COLO668 (cell line): ENCODE measurements at regions not wholly inside any gene's neighbourhood (a gene's known extent, or its start where the extent isn't known, plus 50 kb on each side); places are given as distances from the start of the nearest gene placed in this dataset.

Experiments
- DNase-seq: peaks from one replicate; lab custom pipeline; 2025; ENCODE audit not compliant: unreplicated experiment; lab: John Stamatoyannopoulos, UW

DNA sequence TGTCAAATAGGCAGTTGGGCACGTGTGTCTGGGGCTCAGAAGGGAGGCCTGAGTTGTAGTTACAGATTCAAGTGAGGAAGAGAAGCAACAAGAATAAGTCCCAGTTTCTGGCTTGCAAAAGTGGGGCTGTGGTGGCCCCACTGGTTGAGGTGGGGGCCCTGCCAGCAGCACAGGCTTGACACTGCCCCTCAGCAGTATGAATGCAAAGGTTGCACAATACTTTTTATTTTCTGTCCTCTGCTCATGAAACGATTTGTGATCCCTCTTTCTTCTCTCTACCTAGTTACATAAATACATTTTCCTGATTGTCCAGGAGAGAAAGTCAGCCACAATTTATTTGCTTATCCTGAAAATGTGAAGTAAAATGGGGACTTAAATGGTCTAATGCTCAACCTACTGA lies 577.8 kb downstream of the AACS start:
- DNase-seq, result no peak

DNA sequence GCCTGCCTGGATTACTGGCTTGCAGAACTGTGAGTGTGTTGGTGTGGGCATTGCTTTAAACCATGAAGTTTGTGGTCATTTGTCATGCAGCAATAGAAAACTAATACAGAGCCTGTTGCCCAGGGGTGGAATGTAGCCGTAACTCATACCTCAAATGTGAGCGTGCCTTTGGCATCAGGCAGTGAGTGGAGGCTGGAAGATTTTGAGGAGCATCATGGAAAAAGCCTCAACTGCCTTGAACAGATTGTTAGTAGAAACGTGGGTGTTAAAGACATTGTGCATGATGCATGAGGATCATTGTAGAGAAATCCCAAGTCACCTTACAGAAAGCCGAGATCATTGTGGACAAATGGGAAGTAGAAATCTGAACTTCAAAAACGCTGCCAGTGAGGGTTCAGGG lies 580.5 kb downstream of the AACS start:
- DNase-seq, result no peak

DNA sequence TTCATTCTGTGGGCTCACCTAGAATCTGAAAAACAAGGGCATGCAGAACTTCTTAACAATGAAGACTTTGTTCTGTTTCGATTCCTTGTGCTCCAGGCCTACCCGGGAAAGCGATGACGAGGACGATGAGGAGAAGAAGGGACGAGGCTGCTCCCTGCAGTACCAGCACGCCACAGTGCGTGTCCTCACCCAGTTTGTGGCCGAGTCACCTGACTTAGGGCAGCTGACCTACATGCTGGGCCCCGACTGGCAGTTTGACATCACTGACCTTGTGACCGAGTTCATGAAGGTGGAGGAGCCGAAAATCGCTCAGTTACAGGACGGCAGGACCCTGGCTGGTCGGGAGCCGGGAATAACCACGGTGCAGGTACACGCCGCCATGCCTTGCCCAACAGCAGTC lies 585.4 kb downstream of the AACS start:
- DNase-seq, result no peak

DNA sequence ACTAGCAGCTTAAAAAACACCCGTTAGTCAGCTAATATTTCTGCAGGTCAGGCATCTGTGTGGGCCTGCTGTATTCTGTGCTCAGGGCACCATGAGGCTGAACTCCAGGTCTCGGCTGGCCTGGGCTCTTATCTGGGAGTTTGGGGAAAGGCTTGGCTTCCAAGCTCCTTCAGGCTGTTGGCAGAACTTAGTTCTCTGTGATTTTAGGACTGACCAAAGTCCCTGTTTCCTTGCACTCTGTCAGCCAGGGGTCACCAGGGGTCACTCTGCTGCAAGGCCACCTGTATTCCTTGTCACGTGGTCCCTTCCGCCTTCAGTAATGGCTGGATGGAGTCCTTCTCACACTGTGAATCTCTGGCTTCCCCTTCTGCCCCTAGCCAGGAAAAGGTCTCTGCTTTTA lies 586.4 kb downstream of the AACS start:
- no peak for DNase-seq

DNA sequence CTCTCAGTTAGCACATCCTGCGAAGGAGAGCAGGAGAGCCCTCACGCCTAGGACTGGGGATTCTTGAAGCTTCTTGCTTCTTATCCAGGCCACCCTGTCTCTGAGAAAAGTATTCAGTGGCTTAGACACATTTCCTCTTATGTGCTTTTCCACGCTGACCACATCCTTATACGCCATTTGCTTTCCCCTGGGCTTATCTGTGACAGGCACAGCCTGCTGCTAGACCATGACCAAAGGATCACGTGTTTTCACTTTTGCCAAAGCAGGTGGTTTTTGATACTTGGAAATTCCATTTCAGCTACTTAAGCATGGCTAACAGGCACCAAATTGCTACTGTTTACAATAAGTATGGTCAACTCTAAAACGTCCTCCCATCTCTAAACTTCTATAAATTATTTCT lies 587.4 kb downstream of the AACS start:
- DNase-seq, result no peak

DNA sequence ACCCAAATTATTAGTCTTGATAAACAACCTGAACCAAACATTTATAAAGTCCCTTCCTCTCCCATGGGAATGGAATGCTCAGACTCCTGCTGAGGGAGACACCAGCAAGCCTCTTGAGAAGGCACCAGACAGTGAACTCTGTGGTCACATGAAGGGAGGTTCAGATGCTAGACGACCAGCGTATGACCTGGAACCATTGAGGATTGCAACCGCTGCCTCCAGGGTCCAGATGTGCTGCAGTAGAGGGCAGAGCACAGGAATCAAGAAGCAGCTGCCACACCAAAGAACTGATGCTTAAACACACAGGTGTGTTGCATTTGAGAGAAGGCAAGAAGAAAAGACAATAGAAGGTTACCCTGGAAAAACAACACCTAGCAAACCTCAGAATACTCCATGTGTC lies 592.4 kb downstream of the AACS start:
- DNase-seq, result no peak

DNA sequence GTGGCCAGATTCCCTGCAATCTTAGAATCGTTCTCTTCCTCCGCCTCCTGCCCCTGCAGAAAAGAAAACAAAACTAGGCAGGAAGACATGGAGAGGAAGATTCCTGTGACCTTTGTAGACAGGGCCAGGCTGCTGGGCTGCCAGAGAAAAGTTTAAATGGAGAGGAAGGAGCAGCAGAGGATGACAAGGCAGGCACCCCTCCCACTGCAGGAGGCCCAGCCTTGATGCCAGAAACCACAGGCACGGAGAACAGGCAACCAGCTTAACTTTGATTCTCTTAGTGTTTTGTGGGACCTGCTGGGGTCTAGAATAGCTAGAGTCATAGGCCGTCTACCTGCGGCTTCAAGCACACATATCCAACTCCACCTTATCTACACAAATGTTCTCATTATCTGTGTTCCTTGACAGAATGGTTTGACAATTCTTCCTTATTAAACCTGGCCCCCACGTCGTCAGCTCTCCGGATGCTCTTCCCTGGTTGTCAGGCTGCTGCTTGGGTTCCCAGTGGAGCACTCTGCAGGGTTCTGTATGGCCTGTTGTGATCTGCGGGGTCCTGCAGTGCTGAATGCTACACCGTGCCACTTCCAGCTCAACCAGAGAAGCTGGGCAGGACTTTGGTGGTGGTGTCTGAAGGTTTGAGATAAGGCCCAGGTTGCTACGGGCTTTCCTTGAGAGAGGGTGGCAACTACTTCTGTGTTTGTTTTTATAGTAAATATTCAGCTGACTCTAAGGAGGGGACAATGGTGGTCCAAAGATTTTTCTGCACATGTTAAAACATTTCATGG lies 609.5 kb downstream of the AACS start:
- no peak for DNase-seq

DNA sequence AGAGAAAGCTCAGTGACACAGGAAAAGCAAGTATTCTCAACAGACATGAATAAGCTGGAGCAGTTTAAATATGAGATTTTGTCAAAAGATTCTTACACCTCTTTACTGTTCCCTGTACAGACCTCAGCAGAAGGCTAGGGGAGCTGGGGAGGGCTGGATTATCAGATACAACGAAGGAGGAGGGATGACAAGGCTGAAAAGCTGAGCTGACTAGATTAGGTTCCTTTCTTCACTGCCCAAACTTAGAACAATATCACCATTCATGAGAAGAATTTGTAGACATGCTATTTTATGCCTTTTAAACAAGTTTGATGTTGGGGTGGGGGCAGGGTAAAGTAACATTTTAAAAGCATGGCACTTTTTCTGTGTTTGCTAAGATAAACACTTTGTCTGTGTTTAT lies 611.1 kb downstream of the AACS start:
- no peak for DNase-seq

DNA sequence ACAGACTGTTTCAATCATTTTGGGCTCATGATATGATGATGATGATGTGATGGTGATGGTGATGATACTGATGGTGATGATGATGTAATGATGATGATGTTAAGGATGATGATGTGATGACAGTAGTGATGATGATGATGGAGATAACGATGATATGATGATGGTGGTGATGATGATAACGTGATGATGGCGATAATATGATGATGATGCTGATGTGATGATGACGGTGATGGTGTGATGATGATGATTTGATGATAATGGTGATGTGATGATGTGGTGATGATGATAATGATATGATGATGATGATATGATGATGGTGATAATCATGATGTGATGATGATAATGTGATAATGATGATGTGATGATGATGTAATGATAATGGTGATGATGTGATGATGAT lies 612.6 kb downstream of the AACS start:
- no peak for DNase-seq

DNA sequence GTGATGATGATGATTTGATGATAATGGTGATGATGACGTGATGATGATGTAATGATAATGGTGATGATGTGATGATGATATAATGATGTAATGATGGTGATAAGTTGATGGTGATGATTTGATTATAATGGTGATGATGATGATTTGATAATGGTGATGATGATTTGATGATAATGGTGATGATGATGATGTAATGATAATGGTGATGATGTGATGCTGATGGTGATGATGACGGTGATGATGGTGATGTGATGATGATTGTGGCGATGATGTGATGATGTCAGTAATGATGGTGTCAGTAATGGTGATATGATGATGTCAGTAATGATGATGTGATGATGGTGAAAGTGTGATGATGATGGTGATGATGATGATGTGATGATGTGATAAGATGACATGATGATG lies 613.4 kb downstream of the AACS start:
- DNase-seq, result no peak

DNA sequence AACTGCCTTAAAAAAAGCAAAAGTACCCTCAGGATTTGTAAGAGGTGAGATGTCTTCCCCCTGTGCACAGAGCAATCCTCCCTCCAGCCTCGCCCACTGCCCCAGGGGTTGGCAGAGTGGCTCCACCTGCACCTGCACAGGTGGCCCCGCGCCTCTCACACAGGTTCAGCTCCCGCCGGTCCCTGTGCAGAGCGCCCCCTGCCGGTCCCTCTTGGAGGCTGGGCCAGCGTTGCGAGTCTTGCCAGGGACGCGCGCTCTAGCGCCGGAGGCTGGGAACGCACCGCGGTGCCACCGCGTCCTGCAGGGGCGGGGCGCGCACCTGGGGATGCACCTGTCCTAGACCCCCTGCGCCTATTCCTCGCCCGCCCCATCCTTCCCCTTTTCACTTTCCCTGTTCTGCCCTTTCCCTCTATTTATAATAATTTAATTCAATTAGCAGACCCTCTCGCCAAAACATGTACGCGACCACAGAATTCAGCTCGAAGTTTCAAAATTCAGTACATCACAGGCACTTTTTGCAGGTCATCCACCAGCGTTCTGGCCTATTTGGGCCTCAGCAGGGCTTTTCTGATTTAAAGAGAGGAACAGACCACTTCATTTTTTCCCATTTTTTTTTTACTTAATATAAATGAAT lies 618.6 kb downstream of the AACS start:
- DNase-seq, result peak; percentile 56

DNA sequence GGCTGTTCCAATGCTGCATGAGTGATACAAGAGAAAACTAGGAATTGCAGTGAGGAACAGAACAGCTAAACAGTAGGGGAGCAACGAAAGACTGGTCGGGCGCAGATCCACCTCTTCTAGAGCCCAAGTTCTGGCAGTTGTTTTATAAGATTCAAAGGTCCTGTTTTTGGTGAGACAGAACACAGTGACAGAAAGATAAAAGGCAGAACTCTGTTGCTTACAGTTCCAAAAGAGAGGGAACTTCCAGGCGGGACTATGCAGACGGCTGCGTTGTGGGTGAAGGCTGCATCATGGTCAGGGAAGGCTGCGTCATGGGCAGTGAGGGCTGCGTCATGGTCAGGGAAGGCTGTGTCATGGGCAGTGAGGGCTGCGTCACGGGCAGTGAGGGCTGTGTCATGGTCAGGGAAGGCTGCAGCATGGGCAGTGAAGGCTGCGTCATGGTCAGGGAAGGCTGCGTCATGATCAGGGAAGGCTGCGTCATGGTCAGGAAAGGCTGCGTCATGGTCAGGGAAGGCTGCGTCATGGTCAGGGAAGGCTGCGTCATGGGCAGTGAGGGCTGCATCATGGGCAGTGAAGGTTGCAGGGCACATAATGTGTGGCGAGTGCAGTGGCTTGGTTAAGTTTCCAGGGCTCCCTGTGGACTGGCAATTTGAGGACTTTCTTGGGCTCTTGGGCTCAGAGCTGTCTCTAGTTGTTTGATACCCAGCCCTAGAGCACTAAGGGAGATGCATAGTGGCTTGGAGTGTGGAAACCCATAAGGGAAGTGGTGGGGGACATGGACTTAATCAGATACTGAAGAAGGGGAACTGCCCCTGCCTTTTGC lies 619.9 kb downstream of the AACS start:
- DNase-seq, result no peak

DNA sequence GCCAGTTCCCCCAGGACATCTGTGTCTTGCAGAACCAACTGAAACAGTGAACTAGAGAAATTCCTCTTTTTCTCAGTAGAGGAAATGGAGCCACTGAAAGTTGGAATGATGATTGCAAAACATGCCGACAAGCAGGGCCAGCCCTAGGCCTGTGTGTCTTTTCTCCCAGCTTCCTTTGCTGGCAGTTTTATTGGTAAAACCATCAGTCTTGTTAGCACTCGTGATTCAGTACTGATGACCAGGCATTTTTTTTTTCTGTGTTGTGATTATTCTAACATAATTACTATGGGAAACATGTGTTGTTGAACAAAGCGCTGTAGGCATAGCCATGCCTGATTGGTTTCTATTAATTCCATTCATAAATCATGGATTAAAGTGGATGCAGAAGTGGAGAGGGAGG lies 620.7 kb downstream of the AACS start:
- no peak for DNase-seq

DNA sequence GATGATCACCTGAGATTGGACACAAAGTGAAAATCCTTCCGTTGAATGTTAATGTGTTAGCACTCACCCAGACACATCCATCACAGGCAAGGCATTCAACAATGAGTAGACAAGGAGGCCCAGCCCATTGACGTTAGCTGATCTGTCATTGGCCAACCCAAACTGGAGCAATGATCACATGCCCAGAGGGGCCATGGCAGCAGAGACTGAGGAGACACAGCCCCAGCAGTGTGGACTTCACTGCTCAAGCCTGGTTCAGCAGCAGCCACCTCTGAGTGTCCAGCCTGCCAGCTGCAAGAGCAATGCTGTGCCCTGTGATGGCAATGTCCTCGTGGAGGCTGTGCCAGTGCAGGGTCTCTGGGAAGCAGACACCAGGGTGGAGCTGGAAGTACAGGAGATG lies 622.2 kb downstream of the AACS start:
- no peak for DNase-seq

DNA sequence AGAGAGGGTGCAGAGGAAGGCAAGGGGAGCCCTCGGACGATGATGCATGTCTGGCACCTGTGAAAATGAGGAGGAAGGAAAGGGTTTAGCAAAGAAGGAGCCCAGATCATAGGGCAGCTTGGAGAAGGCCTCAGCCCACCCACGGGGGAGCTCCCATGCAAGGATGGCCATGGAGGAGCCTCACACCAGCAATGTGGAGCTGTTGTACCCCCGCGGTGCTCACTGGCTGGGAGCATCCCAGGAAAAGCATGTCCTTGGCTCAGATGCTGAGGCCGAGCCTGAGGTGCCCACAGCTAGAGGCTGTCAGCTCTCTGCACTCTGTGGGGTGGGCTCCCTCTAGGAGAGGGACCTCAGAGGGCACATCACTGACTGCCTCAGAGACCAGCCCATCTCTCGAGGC lies 622.6 kb downstream of the AACS start:
- no peak for DNase-seq

DNA sequence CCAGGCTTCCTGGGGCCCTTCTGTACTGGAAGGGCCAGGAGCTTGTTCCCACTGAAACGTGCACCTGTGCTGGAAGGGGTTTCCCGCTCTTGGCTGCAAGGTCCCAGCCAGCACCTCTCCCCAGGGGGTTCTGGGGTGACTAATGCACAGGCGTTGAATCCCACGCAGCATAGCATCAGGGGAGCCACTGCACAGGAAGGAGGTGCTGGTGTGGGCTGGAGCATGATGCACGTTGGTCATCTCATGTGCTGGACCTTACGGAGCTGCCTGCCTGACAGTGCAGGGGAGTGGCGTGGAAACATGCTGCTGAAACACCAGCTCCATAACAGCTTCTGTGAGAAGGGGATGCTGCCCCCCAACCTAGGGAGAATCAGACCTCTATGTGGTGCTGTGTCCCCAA lies 623.0 kb downstream of the AACS start:
- no peak for DNase-seq

DNA sequence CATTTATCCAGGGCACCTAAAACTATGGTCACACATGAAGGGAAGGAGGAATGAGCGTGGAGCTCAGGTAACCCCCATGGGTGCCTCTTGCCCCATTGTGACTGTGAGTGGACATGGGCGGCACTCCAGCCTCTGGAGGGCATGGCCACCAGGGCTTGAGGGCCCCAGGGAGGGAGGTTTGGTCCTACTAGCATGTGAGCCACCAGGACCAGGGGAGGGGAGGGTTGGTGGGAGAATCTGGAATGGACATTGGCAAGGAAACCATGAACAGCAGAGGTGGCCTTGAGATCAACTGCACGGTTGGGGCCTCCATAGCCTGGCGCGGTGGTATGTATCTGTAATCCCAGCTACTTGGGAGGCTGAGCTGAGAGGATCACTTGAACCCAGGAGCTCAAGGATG lies 623.6 kb downstream of the AACS start:
- no peak for DNase-seq

DNA sequence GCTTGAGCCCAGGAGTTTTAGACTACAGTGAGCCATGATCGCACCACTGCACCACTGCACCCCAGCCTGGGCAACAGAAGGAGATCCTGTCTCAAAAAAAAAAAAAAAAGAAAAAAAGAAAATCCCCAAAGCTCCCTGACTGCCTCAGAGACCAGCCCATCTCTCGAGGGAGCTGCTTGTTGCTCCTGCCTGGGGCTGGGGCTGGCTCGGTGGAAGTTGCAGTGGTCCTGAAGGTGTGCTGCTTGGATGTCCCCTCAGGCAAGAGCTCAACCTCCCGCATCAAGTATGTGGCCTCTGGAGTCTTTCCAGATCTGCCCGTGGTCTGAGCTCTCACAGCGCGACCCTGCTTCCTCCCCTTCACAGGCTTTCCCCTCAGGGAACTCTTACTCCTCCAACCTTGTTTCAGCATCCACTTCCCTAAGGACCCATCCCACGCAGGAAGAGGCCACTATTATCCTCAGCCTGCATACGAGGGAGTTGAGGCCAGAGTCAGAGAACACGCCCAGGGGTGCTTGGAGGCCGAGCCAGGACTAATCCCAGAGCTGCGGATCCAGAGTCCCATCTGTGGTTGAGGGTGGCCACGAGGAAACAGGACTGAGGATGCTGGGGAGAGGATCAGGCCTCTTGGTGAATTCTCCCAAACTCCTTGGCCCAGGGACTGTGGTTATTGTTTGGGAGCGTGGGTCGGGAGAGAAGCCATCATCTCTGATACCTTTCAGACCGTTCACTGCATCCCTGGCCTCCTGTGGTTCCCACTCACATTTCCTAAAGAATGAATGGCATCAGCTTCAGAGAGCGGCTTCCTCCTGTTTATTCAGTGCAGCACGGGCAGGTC lies 624.6 kb downstream of the AACS start:
- no peak for DNase-seq

DNA sequence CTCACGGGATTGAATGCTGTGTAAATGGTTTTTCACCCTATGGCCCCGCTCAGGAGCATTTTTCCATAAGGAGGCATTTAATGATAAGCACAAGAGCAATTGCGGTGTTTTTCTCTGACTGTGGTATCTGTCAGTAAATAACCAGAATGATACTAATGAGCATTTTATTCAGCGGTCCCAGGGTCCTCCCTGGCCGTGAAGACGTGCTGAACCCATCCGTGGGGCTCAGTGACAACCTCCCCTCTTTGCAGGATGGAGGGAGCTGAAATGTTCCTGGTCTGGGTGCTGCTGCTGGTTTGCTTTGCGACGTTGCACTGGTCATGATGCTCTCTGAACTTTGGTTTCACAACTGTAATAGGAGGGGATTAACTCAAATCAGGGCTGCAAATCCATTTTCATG lies 625.6 kb downstream of the AACS start:
- DNase-seq, result no peak

DNA sequence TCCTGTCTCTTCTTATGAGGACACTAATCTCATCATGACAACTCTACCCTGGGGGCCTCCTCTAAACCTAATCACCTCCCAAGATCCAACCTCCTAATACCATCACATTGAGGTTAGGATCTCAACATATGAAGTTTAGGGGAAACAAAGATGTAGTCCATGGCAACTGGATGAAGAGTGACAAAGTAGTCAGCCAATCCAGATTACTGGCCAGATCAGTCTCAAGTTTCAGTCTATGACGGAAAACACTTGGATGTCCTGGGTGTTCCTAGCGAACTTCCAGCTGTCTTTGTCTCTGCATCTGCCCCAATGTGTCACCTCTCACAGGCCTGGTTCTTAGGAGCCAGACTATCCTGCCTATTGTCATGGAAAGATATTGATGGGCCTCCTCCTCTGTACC lies 630.8 kb downstream of the AACS start:
- no peak for DNase-seq

DNA sequence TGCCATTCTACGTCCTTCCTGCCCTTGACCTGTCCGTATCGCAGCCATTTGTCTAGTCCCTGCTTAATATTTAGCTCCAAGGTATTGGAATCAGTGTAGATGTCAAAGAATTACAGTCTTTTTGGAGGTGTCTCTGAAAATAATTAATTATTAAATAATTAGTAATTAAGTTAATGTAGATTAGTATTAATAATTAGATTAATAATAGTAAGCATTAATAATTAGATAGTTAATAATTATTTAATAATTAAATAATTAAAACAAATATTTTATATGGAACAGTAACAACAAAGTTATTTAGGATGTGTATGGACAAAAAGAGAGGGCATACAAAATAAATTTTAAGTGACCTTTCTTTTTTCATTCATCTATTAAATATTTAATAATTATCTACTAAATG lies 639.6 kb downstream of the AACS start:
- DNase-seq, result no peak
